GM23338 (cell line): ENCODE measurements at regions not wholly inside any gene's neighbourhood (a gene's known extent, or its start where the extent isn't known, plus 50 kb on each side); places are given as distances from the start of the nearest gene placed in this dataset.

Source experiments
- ATAC-seq: fragments of 200-7000 bp; cut with Tn5 transposase; 3 replicates; pipeline ENCODE4 v1.9.1; 2020
- DNase-seq: peaks from one replicate; pipeline ENCODE4 v3.0.0-alpha.2; 2015; ENCODE audit warnings: low spot score
- H2AFZ ChIP-seq: fragments of 200-600 bp; sonication (generic); 2 replicates; pipeline ENCODE4 v1.8.0; 2016; ENCODE audit warnings: antibody characterized with exemption, mild to moderate bottlenecking, moderate library complexity
- H3F3A ChIP-seq: fragments of 200-600 bp; sonication (generic); replicated peaks from 2 replicates; pipeline ENCODE4 v1.8.0; 2017; ENCODE audit warnings: antibody characterized with exemption, mixed run types, low read depth
- H3K27ac ChIP-seq: fragments of 200-600 bp; sonication (generic); 2 replicates; pipeline ENCODE4 v1.6.1; 2016; ENCODE audit warnings: low read depth
- H3K27me3 ChIP-seq: fragments of 200-600 bp; sonication (generic); 2 replicates; pipeline ENCODE4 v1.8.0; 2016; ENCODE audit warnings: mild to moderate bottlenecking, mixed run types, moderate library complexity; ENCODE audit not compliant: insufficient read depth
- H3K36me3 ChIP-seq: fragments of 200-600 bp; sonication (generic); 2 replicates; pipeline ENCODE4 v1.8.0; 2016; ENCODE audit warnings: mild to moderate bottlenecking; ENCODE audit not compliant: insufficient read depth
- H3K4me1 ChIP-seq: fragments of 200-600 bp; sonication (generic); 2 replicates; pipeline ENCODE4 v1.8.0; 2016; ENCODE audit warnings: mild to moderate bottlenecking, moderate library complexity; ENCODE audit not compliant: insufficient read depth
- H3K4me2 ChIP-seq: fragments of 200-600 bp; sonication (generic); 2 replicates; pipeline ENCODE4 v1.7.1; 2017; ENCODE audit warnings: mixed run types
- H3K4me3 ChIP-seq: fragments of 200-600 bp; sonication (generic); 2 replicates; pipeline ENCODE4 v1.6.1; 2016; ENCODE audit warnings: mixed run types
- H3K79me2 ChIP-seq: fragments of 200-600 bp; sonication (generic); replicated peaks from 2 replicates; pipeline ENCODE4 v1.8.0; 2017; ENCODE audit warnings: mild to moderate bottlenecking; ENCODE audit not compliant: insufficient read depth
- H3K9me2 ChIP-seq: fragments of 200-600 bp; sonication (generic); 2 replicates; pipeline ENCODE4 v1.8.0; 2017; ENCODE audit not compliant: insufficient read depth
- H4K20me1 ChIP-seq: fragments of 200-600 bp; sonication (generic); replicated peaks from 2 replicates; pipeline ENCODE4 v1.8.0; 2017; ENCODE audit warnings: mild to moderate bottlenecking; ENCODE audit not compliant: insufficient read depth
- H3K27ac Mint-ChIP-seq: 2 replicates; pipeline ENCODE4 v1.8.0; 2020; ENCODE audit warnings: inconsistent platforms, mild to moderate bottlenecking, moderate library complexity, mixed read lengths
- H3K27me3 Mint-ChIP-seq: 3 replicates; pipeline ENCODE4 v1.8.0; 2022; ENCODE audit warnings: low read depth, mild to moderate bottlenecking, moderate library complexity, mixed read lengths, inconsistent platforms; ENCODE audit not compliant: insufficient read depth, poor library complexity
- H3K36me3 Mint-ChIP-seq: 3 replicates; pipeline ENCODE4 v1.8.0; 2021; ENCODE audit warnings: low read depth, mild to moderate bottlenecking, inconsistent platforms, moderate library complexity, mixed read lengths
- H3K4me1 Mint-ChIP-seq: 3 replicates; pipeline ENCODE4 v1.8.0; 2020; ENCODE audit warnings: mild to moderate bottlenecking, inconsistent platforms, mixed read lengths
- H3K4me3 Mint-ChIP-seq: 3 replicates; pipeline ENCODE4 v1.8.0; 2021; ENCODE audit warnings: moderate library complexity, mild to moderate bottlenecking, inconsistent platforms, mixed read lengths
- H3K9me3 Mint-ChIP-seq: 3 replicates; pipeline ENCODE4 v1.8.0; 2020; ENCODE audit warnings: moderate library complexity, mild to moderate bottlenecking, inconsistent platforms, mixed read lengths
- CREB1 ChIP-seq: fragments of 250-450 bp; sonication (Bioruptor Pico); IDR thresholded peaks from 2 replicates; pipeline ENCODE4 v1.5.0; 2020; ENCODE audit warnings: low read depth, mild to moderate bottlenecking, moderate library complexity
- CTCF ChIP-seq, 2 experiments: fragments of 200-600 bp in 1 of 2; sonication (generic) in 1 of 2; conservative IDR thresholded peaks; 2 replicates each; pipeline versions ENCODE4 v1.5.1 to v1.6.1; 2016 to 2017; ENCODE audit warnings: antibody characterized with exemption in 2 of 2, low read depth in 2 of 2, mild to moderate bottlenecking in 2 of 2, moderate library complexity in 1 of 2
- EZH2 ChIP-seq: fragments of 200-600 bp; sonication (generic); IDR thresholded peaks from one replicate; pipeline ENCODE4 v1.8.0; 2017; ENCODE audit warnings: antibody characterized with exemption, mild to moderate bottlenecking, low read depth; ENCODE audit not compliant: unreplicated experiment
- EZH2phosphoT487 ChIP-seq: fragments of 200-600 bp; sonication (generic); IDR thresholded peaks from one replicate; pipeline ENCODE4 v1.8.1; 2018; ENCODE audit warnings: antibody characterized with exemption; ENCODE audit not compliant: unreplicated experiment
- NANOG ChIP-seq: IDR thresholded peaks from 2 replicates; pipeline ENCODE4 v1.6.1; 2016; ENCODE audit warnings: antibody characterized with exemption, borderline replicate concordance
- POLR2AphosphoS5 ChIP-seq: IDR thresholded peaks from 2 replicates; pipeline ENCODE4 v1.6.1; 2016; ENCODE audit warnings: antibody characterized with exemption, low read depth
- STAT1 ChIP-seq: IDR thresholded peaks from one replicate; pipeline ENCODE4 v1.6.1; 2016; ENCODE audit warnings: antibody characterized with exemption; ENCODE audit not compliant: unreplicated experiment
- ZNF114 ChIP-seq: fragments of 250-450 bp; sonication (Bioruptor Pico); IDR thresholded peaks from 2 replicates; pipeline ENCODE4 v1.5.0; 2020; ENCODE audit warnings: mild to moderate bottlenecking, moderate library complexity
- ZNF331 ChIP-seq: fragments of 250-450 bp; sonication (Bioruptor Pico); IDR thresholded peaks from 2 replicates; pipeline ENCODE4 v1.5.0; 2020; ENCODE audit warnings: low read depth, mild to moderate bottlenecking, moderate library complexity
- ZNF462 ChIP-seq: fragments of 250-450 bp; sonication (Bioruptor Pico); IDR thresholded peaks from 2 replicates; pipeline ENCODE4 v1.5.0; 2020; ENCODE audit warnings: mild to moderate bottlenecking, moderate library complexity

DNA sequence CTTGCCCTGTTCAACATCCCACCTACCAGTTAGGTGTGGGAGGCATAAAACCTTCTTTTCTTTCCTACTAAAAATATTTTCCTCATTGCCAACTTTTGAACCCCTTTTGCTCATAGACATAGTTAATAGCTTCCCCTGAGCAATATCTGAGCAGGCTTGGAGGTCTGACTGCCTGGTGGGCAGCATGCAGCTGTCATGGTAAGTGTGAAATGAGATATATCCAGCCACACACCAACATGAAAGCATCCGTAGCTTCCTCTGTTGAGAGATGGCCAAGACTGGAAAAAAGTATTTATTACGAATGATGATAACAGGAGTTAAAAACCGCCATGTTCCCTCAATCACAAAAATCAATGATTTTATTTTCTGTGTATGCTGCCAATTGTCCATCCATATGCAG lies 190.1 kb downstream of the TMEM38B start:
- Mint-ChIP-seq H3K4me1 (peaks cover 3% of the 10 kb centered on the region), H3K27ac (no peak overlapping the region), H3K4me3 (no peak overlapping the region), H3K36me3 (no peaks in the 10 kb centered on the region), H3K27me3 (peaks cover 3% of the 10 kb centered on the region), H3K9me3 (no peaks in the 10 kb centered on the region; the same call in 2 of the 3 replicates)
- no peaks in the 10 kb centered on the region for H3F3A ChIP-seq
- no peak overlapping the region for H3K4me3 ChIP-seq
- TF ChIP-seq ZNF462 (no peak), EZH2 (no peak), EZH2phosphoT487 (no peak), POLR2AphosphoS5 (no peak), CREB1 (CRISPR knock-in tag) (no peak), CTCF (conservative IDR thresholded peaks at IDR 0.05; ENCODE audit: low read depth in 2 of 2) (no peak), NANOG (no peak), STAT1 (no peak), ZNF114 (CRISPR knock-in tag) (no peak), ZNF331 (no peak)
- H4K20me1 ChIP-seq, result no peaks in the 10 kb centered on the region
- no peak overlapping the region for H3K27ac ChIP-seq
- H3K79me2 ChIP-seq, result no peaks in the 10 kb centered on the region
- H3K36me3 ChIP-seq, result no peaks in the 10 kb centered on the region
- no peak overlapping the region for H2AFZ ChIP-seq
- H3K9me2 ChIP-seq, result no peaks in the 10 kb centered on the region
- no peak overlapping the region for H3K4me2 ChIP-seq
- DNase-seq (no peak), ATAC-seq (no peak)
- H3K4me1 ChIP-seq, result no peaks in the 10 kb centered on the region
- H3K27me3 ChIP-seq, result no peaks in the 10 kb centered on the region
